ENCODE measurements at regions not wholly inside any gene's neighbourhood (a gene's known extent, or its start where the extent isn't known, plus 50 kb on each side); places are given as distances from the start of the nearest gene placed in this dataset.

- ATAC-seq (no peak), DNase-seq (ENCODE audit: low spot score) (no peak)
These were observed 138.7 kb upstream of the E2F8 start for GRCh38 chr11:19379465-19379864.

GRCh38 chr11:19378814-19379213 is 138.1 kb upstream of the E2F8 start:
- ATAC-seq (no peak), DNase-seq (ENCODE audit: low spot score) (no peak)

DNA sequence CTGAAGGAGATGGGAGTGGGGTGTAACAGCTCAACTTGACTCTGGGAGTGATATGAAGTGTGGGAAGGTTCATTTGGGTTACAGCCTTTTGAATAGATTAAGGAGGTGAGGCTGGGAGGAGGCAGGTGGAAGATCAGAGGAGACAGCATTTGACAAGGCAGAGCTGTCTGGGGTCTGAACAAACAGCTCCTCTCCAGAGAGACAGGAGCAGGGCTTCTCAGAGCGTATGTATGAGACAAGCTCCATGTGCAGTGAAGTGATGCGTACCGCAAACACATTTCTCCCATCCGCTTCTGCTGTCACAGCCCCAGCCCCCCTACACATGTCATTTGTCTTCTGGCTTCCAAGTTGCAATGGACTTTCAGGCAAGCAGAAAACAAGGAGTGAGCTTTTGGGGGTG is 137.1 kb upstream of the E2F8 start:
- ATAC-seq, result no peak
- DNase-seq (ENCODE audit: low spot score), result no peak

- ATAC-seq (no peak), DNase-seq (ENCODE audit: low spot score) (no peak)
These were observed 134.7 kb upstream of the E2F8 start for GRCh38 chr11:19375440-19375839.

- ATAC-seq (no peak), DNase-seq (ENCODE audit: low spot score) (no peak)
These were observed 133.4 kb upstream of the E2F8 start for GRCh38 chr11:19374151-19374569.

- ATAC-seq (no peak), DNase-seq (ENCODE audit: low spot score) (no peak)
These were observed 131.6 kb upstream of the E2F8 start for GRCh38 chr11:19372381-19372780.

GRCh38 chr11:19370100-19370861 is 129.5 kb upstream of the E2F8 start:
- ATAC-seq, result peak; percentile 57
- no peak for DNase-seq (ENCODE audit: low spot score)

- ATAC-seq, result peak; percentile 60
- DNase-seq (ENCODE audit: low spot score), result no peak
These were observed 128.1 kb upstream of the E2F8 start for GRCh38 chr11:19368726-19369375.

GRCh38 chr11:19366992-19367709 is 126.4 kb upstream of the E2F8 start:
- no peak for ATAC-seq
- no peak for DNase-seq (ENCODE audit: low spot score)

DNA sequence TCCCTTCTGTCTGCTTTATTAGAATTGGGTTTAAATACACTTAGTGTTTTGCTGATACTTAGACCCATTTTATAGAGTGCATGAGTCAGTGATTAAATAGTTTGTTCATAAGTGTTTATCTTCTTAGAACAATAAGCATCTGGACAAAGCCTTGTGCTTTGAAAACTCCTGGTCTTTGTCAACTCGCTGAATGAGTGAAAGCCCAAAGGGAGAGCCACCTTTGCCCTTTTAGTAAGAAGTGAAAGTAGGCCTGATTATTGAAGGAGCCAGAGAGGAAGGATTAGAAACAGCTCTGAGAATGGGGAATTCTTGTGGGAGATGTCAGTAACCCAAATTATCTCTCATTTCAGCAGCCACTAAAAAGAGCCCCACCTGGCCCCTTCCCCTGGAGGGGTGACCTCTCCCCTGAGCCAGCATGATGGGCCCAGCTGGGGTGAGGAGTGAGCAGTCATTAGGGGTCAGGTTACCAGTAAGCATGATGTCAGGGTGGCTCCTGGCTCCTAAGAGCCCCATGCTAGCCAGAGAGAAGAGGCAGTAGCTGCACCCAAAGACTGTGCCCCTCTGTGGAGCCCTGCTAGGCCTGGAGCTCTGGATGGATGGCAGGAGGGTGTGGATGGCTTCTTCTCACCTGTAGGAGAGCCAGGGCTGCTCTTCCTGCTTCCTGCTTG is 125.1 kb upstream of the E2F8 start:
- DNase-seq (ENCODE audit: low spot score) (no peak), ATAC-seq (no peak)

DNA sequence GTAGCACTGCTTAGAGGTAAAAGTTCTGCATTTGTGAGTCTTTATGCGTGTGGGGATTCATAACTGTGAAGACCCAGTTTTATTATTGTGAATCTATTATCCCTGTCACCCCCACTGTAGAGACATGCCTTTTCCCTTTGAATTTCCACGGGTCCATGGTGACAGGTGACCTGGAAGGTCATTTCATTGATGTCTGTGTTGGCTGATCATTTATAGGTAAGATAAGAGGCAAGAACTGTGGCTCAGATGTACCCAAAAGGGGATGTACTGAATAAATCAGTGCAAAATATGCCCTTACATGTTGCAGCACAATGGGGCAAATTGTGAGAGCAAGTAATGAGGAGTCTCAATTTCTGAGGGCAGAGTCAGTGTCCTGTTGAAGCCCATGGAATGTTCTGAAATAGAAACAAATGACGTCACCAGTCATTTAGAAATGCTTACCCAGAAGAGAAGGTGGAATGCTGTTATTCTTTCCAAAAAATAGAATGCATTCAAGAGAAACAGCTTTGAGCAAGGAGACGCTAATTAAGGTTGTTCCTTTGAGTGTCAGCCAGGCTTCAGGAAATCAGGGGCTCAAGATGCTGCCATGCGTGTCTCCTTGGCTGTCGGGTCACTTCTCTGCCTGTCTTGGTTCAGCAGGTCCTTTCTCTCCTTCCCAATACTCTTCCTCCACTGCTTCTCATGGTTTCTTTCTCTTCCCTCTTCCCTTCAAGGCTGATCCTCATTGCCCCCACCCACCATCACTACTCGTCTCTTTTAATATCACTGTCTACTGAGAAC is 118.7 kb upstream of the E2F8 start:
- DNase-seq (ENCODE audit: low spot score) (no peak), ATAC-seq (no peak)

GRCh38 chr11:19357943-19358342 is 117.2 kb upstream of the E2F8 start:
- ATAC-seq (no peak), DNase-seq (ENCODE audit: low spot score) (no peak)

GRCh38 chr11:19355601-19356000 is 114.9 kb upstream of the E2F8 start:
- ATAC-seq (no peak), DNase-seq (ENCODE audit: low spot score) (no peak)

- DNase-seq (ENCODE audit: low spot score) (no peak), ATAC-seq (no peak)
These were observed 112.6 kb upstream of the E2F8 start for GRCh38 chr11:19353287-19353850.

- DNase-seq (ENCODE audit: low spot score), result no peak
- no peak for ATAC-seq
These were observed 112.0 kb upstream of the E2F8 start for GRCh38 chr11:19352771-19353160.

GRCh38 chr11:19352072-19352770 is 111.5 kb upstream of the E2F8 start:
- ATAC-seq (peak; percentile 14), DNase-seq (ENCODE audit: low spot score) (no peak)

GRCh38 chr11:19351426-19351825 is 110.7 kb upstream of the E2F8 start:
- no peak for ATAC-seq

DNA sequence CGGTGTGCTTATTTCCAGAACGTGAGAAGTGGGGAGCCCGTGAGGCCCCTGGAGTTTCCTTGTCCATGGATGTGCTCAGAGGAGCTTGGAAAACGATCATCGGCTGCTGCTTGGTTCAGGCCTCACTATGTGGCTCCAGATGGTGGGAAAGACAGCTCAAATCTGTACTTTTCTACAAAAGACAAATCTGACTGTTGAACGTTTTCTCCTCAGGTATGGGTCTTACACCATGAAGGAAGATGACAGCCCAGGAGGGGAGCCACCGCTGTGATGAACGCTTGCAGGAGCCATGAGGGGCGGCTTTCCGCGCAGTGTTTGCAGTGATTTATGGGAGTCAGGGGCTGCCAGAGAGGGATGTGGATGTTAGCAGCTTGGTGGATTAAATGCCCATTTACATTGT is 109.4 kb upstream of the E2F8 start:
- no peak for ATAC-seq
- no peak for DNase-seq (ENCODE audit: low spot score)

More at GRCh38 chr11:19351426-19351825, 110.7 kb upstream of the E2F8 start:
- no peak for DNase-seq (ENCODE audit: low spot score)

- DNase-seq (ENCODE audit: low spot score) (no peak), ATAC-seq (no peak)
These were observed 108.7 kb upstream of the E2F8 start for GRCh38 chr11:19349340-19350025.

Data from left lobe of liver (tissue), 2 donors.